ENCODE measurements at regions not wholly inside any gene's neighbourhood (a gene's known extent, or its start where the extent isn't known, plus 50 kb on each side); places are given as distances from the start of the nearest gene placed in this dataset.
"Not testable (repeated sequence)": the region's sequence is repeated elsewhere in the genome, so short reads cannot be mapped to it uniquely, and the experiment has no call there.

GRCh38 chr13:76349700-76350099, 536.5 kb downstream of the KCTD12 start:
- DNase-seq (ENCODE audit: low read depth in 3 of 3): no peak

GRCh38 chr13:76339649-76340048, 546.6 kb downstream of the KCTD12 start:
- DNase-seq (ENCODE audit: low read depth in 3 of 3): no peak

GRCh38 chr13:76338003-76338402, 548.2 kb downstream of the KCTD12 start:
- no peak for DNase-seq (ENCODE audit: low read depth in 3 of 3)

- no peak for DNase-seq (ENCODE audit: low read depth in 3 of 3)
These were observed 549.0 kb downstream of the KCTD12 start for GRCh38 chr13:76336889-76337844.

GRCh38 chr13:76335463-76335862, 550.7 kb downstream of the KCTD12 start:
- no peak for DNase-seq (ENCODE audit: low read depth in 3 of 3)

- no peak for DNase-seq (ENCODE audit: low read depth in 3 of 3)
These were observed 554.1 kb downstream of the KCTD12 start for GRCh38 chr13:76331943-76332712.

- no peak for DNase-seq (ENCODE audit: low read depth in 3 of 3)
These were observed 555.4 kb downstream of the KCTD12 start for GRCh38 chr13:76330761-76331160.

GRCh38 chr13:76329866-76330580, 556.2 kb downstream of the KCTD12 start:
- no peak for DNase-seq (ENCODE audit: low read depth in 3 of 3)

GRCh38 chr13:76329004-76329403, 557.2 kb downstream of the KCTD12 start:
- no peak for DNase-seq (ENCODE audit: low read depth in 3 of 3)

GRCh38 chr13:76326343-76326742, 559.9 kb downstream of the KCTD12 start:
- DNase-seq (ENCODE audit: low read depth in 3 of 3): no peak

GRCh38 chr13:76319921-76320320, 566.3 kb downstream of the KCTD12 start:
- no peak for DNase-seq (ENCODE audit: low read depth in 3 of 3)

- no peak for DNase-seq (ENCODE audit: low read depth in 3 of 3)
These were observed 569.1 kb downstream of the KCTD12 start for GRCh38 chr13:76316998-76317527.

- no peak for DNase-seq (ENCODE audit: low read depth in 3 of 3)
These were observed 571.7 kb downstream of the KCTD12 start for GRCh38 chr13:76314495-76314894.

- DNase-seq (ENCODE audit: low read depth in 3 of 3): no peak
These were observed 579.1 kb downstream of the KCTD12 start for GRCh38 chr13:76307142-76307541.

- no peak for DNase-seq (ENCODE audit: low read depth in 3 of 3)
These were observed 585.5 kb downstream of the KCTD12 start for GRCh38 chr13:76300688-76301087.

GRCh38 chr13:76297331-76297730, 588.9 kb downstream of the KCTD12 start:
- DNase-seq (ENCODE audit: low read depth in 3 of 3): no peak

- no peak for DNase-seq (ENCODE audit: low read depth in 3 of 3)
These were observed 589.5 kb downstream of the KCTD12 start for GRCh38 chr13:76296751-76297150.

- DNase-seq (ENCODE audit: low read depth in 3 of 3): not testable (repeated sequence)
These were observed 591.2 kb downstream of the KCTD12 start for GRCh38 chr13:76295020-76295419.

- DNase-seq (ENCODE audit: low read depth in 3 of 3): no peak
These were observed 592.5 kb downstream of the KCTD12 start for GRCh38 chr13:76293751-76294150.

- DNase-seq (ENCODE audit: low read depth in 3 of 3): no peak
These were observed 592.9 kb downstream of the KCTD12 start for GRCh38 chr13:76293346-76293745.

GRCh38 chr13:76292726-76293125, 593.5 kb downstream of the KCTD12 start:
- no peak for DNase-seq (ENCODE audit: low read depth in 3 of 3)

GRCh38 chr13:76292031-76292430, 594.2 kb downstream of the KCTD12 start:
- DNase-seq (ENCODE audit: low read depth in 3 of 3): no peak

Measured in stimulated activated CD4-positive, alpha-beta T cell treated with anti-CD3 and anti-CD28 coated beads, TNF-alpha, amount 100 ng/mL, for 48 hours (primary cell).